Kidney capillary endothelial cell (primary cell): ENCODE measurements at regions not wholly inside any gene's neighbourhood (a gene's known extent, or its start where the extent isn't known, plus 50 kb on each side); places are given as distances from the start of the nearest gene placed in this dataset.

ENCODE experiments used
- DNase-seq: peaks from one replicate; pipeline ENCODE4 v3.0.0-alpha.2; 2018; ENCODE audit warnings: low spot score

DNA sequence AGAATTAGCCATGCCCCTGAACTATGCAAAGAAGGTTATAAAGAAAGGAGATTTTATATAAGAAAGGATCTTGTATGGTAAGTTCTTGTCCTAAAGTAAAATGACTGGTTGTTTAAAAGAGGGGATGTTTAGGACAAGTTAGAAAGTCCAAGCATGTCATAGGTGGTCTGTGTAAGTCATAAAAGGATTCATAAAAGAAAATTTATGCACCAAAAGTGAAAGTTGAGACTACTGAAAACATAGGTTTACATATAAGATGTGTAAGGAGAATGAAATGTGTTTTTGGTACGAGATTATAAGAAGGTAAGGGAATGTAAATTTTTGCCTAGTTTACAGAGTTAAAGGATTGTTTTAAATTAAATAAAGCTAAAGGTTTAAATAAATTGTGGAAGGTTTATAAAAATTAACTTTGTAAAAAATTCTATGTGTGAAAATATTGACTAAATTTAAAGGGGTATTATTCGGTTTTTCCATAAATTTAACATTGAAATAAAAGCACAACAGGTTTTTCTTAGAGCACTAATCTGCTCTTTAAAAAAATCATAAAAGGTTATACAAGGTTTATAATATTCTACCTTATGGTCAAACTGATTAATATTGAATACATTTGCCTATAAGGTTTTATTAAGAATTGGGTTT is 93.6 kb upstream of the UST start:
- DNase-seq: no peak

DNA sequence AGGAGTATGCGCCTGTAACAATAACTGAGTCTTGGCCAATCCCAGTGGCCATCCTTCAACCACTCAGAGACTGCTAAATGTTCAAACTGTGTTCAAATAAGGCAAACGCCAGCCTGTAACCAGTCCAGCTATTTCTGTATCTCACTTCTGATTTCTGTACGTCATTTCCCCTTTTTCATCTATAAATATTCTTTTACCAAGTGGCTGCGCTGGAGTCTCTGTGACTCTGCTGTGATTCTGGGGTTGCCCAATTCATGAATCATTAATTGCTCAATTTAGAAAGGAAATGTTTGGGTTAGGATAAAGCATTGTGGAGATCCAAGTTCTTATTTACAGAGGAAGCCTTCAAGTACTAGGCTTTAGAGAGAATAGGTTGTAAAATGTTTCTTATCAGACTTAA is 89.8 kb upstream of the UST start:
- no peak for DNase-seq

DNA sequence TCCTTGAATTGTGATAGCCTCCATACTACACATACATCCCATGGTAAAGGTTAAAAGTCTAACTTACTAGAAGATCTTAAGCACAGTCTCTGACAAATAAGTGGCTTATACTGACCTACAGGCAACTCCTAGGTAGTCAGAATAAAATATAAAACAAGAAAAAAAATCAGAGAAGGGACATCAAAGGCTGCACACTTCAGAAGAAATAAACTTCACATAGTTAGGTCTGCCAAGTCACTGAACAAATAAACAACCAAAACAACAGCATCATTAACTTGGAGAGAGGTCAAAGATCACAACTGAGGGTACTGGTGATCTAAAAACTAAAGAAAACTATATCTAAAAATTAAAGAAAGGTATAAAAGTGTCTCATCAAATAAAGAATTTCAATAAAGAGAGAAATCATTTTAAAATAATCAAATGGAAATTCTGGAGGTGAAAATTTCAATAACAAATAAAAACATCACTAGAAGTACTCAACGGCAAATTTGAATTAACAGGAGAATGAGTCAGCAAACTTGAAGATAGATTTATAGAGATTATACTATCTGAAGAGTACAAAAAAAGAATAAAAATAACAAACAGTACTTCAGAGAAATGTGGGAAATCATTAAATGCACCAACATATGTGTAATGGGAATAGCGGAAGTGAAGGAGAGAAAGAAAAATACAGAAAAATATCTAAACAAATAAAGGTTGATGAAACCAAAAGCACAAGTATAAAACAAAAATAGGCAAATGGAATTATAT is 88.0 kb upstream of the UST start:
- no peak for DNase-seq

DNA sequence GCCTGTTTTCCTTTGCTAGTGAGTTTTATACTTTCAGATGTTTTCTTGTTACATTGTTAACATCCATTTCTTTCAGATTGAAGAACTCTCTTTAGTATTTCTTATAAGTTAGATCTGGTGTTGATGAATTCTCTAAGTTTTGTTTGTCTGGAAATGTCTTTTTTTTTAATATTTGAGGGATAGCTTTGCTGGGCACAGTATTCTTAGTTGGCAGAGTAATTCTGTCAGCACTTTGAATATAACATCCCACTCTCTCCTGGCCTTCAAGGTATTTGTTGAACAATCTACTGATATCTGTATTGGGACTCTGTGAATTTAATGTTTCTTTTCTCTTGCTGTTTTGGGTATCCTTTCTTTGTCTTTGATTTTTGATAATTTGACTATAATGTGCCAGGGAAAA is 79.4 kb upstream of the UST start:
- DNase-seq: no peak

DNA sequence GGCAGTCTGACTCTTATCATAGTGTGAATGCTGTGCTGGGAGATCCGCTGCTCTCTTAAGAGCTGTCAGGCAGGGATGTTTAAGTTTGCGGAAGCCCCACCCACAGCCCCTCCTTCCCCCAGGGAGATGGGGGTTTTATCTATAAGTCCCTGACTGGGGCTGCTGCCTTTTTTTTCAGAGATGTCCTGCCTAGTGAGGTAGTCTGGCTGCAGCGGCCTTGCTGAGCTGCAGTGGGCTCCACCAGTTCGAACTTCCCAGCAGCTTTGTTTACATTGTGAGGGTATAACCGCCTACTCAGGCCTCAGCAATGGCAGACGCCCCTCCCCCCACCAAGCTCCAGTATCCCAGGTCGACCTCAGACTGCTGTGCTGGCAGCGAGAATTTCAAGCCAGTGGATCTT is 75.7 kb upstream of the UST start:
- no peak for DNase-seq

DNA sequence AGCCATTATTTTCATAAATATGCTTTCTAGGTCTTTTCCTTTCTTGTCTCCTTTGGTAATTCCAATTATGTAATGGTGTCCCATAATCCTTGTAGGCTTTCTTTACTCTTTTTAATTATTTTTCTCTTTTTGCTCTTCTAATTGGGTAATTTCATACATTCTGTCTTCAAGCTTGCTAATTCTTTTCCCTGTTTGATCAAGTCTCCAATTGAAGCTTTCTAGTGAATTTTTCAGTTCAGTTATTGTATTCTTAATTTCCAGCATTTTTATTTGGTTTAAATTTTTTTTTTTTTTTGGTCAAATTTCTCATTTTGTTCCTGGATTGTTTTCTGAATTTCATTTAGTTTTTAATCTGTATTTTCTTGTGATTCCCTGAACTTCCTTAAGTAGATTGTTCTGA is 74.9 kb upstream of the UST start:
- no peak for DNase-seq

DNA sequence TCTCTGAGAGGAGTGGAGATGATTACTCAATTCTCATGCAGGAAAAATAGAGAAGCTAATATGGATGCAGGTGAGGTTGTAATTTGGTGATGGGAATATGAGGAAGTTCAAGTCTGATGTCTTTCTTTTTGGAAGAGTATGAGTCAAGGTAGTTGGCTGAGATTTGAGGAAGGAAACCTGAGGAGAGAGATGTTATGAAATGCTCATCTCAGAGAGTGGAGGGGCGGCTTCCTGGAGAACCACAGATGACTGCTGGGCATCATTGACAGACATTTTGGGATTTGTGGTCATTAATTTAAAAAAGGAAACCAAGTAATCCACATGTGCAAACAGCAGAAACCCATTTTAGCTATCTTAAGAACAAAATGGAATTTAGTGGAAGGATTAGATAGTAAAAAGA is 72.5 kb upstream of the UST start:
- DNase-seq: no peak

DNA sequence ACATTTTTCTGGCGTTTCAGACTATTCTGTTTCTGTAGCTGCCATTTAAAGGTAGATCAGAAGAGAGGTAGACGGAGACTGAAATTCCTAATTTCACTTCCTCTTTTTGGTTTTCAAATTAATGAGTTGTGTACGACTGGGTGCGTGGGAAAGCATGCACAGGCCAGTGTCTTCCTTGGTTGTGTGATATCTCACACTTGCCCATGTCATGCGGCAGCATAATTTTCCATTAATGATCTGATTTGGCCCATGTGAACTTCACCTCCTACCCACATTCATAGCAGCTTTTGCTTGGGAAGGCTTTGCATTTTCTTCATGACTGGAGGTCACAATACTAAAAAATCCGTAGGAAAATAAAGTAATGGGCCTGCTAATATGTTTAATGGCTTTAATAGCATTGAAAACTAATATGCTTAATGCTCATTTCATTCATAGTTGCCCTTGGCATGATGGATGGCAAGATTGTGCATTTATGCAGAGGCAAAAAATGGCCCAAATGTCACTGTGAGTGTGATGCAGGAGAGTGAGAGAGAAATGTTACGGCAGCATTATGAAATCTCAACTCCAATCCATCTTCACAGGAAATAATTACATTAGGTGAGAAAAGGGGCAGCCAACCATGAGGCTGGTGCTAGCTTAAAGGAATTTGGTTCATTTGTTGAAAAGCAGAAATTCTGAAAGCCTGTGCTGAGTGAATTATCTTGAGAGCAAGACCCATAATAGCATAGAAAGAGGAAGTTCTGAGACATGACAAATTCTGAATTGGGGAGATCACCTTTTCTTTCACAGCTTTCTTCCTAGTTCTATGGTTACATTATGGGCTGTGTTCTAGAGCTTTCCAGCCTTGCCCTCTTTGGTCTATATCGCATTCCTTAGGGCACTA is 69.0 kb upstream of the UST start:
- no peak for DNase-seq

DNA sequence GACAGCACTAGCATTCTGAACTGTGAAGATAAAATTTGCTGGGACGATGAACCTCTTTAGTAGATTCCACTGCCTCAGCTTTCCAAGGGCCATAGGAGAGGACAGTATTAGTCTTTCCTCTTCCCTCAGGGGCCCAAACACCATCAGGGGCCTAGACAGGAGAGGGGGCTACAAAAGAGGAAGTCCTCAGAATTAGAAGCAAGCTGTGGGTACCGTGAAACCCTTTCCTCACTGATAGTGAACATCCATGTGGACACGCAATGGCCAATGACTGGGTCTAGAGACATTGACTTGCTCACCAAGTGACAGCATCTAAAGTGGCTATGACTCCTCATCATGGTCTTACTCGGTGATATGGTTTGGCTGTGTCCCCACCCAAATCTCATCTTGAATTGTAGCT is 68.1 kb upstream of the UST start:
- no peak for DNase-seq

DNA sequence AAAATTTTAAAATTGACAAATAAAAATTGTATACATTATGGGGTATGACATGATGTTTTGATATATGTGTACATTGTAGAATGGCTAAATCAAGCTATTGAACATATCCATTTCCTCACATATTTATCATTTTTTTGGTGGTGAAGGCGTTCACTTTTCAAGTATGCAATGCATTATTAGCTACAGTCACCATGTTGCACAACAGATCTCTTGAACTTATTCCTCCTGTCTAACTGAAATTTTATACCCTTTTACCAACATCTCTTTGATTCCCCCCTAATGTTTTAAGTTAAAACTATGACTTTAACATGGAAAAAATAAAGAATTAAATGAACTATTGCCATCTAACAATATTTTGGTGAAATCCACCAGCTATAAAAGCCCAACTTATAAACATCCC is 65.2 kb upstream of the UST start:
- no peak for DNase-seq

DNA sequence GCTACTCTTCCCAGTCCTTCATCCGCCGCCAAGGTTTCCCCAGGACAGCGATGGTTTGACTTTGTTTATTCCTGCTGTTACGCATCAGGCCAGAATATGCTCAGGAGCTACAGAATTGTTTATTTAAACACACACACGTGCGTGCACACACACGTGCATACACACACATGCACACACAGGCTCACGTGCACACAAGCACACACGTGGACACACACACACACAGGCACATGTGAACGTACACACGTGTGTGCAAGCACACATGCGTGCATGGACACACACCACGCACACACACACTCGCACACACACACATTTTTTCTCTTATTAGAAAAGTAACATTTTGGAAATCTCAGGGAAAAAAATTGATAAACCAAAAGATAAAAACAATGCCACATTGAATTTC is 64.6 kb upstream of the UST start:
- DNase-seq: no peak

DNA sequence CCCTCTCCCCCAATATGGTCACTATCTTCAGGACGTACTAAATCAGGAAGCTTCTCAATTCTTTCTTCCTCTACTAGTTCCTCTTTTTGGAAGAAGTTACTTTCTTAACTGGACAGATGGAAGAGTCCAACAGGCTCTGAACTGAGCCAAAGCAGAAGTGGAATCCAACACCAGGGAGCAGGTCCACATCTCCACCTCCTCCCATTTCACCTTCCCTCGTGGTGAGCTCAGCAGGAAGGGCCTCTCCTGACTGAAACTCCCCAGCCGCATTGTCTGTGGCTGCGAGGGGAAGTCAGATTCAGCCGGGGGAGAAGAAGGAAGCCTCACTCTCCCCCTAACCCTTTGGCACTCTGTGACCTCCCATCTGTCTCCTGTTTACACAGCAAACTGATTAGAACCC is 63.8 kb upstream of the UST start:
- no peak for DNase-seq

DNA sequence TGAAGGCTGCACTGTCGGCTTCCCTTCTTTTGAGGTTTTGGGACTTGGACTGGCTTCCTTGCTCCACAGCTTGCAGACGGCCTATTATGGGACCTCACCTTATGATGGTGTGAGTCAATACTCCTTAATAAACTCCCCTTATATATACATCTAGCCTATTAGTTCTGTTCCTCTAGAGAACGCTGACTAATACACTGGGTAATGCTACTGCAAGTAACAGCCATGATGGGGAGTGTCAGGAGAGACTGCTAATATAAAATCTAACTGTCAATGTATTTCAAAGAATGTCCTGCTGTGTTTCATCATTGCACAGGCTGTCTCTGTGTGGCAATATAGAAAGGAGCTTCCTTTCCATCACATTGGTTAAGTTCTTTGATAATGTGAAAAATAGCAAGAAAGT is 57.7 kb upstream of the UST start:
- DNase-seq: no peak

DNA sequence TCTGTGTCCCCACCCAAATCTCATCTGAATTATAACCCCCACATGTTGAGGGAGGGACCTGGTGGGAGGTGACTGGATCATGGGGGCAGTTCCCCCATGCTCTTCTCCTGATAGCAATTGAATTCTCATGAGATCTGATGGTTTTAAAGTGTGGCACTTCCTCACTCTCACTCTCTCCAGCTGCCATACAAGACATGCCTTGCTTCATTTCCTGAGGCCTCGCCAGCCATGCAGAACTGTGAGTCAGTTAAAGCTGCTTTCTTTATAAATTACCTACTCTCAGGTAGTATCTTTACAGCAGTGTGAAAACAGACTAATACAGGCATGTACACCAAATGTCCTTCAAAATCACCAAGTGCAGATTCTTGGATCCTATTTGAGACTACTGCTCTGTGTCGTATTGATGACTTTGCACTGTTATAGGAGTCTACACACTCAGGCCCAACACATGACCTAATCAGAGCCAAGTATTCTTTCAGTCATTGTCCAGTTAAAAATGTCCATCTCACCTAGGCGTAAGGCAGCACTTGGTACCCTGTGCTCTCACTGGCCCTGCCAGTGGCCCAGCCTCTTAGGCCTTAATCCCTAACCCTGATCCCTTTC is 52.8 kb upstream of the UST start:
- no peak for DNase-seq
